Muscle layer of colon (tissue), 2 donors: ENCODE measurements at regions not wholly inside any gene's neighbourhood (a gene's known extent, or its start where the extent isn't known, plus 50 kb on each side); places are given as distances from the start of the nearest gene placed in this dataset.
"Not testable (repeated sequence)": the region's sequence is repeated elsewhere in the genome, so short reads cannot be mapped to it uniquely, and the experiment has no call there.

Source experiments
- H3K27ac ChIP-seq: one replicate; pipeline ENCODE4 v1.7.0; 2013; ENCODE audit warnings: low read depth, mild to moderate bottlenecking, low read length, moderate library complexity
- H3K27me3 ChIP-seq, 2 donors: one replicate each; pipeline ENCODE4 v1.7.0; 2013; ENCODE audit warnings: low read length in 2 of 2, mild to moderate bottlenecking in 2 of 2; ENCODE audit not compliant: insufficient read depth in 2 of 2, control insufficient read depth in 1 of 2
- H3K36me3 ChIP-seq: one replicate; pipeline ENCODE4 v1.7.0; 2013; ENCODE audit warnings: mild to moderate bottlenecking, low read length; ENCODE audit not compliant: insufficient read depth
- H3K4me1 ChIP-seq: one replicate; pipeline ENCODE4 v1.7.0; 2013; ENCODE audit warnings: mild to moderate bottlenecking, low read length; ENCODE audit not compliant: insufficient read depth
- H3K4me3 ChIP-seq, 2 donors: one replicate each; pipeline ENCODE4 v1.7.0; 2013; ENCODE audit warnings: low read length in 2 of 2, low read depth in 1 of 2, mild to moderate bottlenecking in 1 of 2, moderate library complexity in 1 of 2
- H3K9ac ChIP-seq: one replicate; pipeline ENCODE4 v1.7.0; 2013; ENCODE audit warnings: low read length
- H3K9me3 ChIP-seq: one replicate; pipeline ENCODE4 v1.7.0; 2013; ENCODE audit warnings: mild to moderate bottlenecking, low read length
- donor health status: abdominal sarcoma.
- donor health status: Adenocarcinoma of cecum.

- H3K36me3 ChIP-seq, result no peaks in the 10 kb centered on the region
- no peak overlapping the region for H3K27ac ChIP-seq
- H3K27me3 ChIP-seq, result no peaks in the 10 kb centered on the region
- no peaks in the 10 kb centered on the region for H3K9me3 ChIP-seq
- H3K9ac ChIP-seq, result no peak overlapping the region
- H3K4me1 ChIP-seq, result no peaks in the 10 kb centered on the region
- no peak overlapping the region for H3K4me3 ChIP-seq
Observed at GRCh38 chr16:54879681-54880080, 51.0 kb upstream of the IRX5 start.

DNA sequence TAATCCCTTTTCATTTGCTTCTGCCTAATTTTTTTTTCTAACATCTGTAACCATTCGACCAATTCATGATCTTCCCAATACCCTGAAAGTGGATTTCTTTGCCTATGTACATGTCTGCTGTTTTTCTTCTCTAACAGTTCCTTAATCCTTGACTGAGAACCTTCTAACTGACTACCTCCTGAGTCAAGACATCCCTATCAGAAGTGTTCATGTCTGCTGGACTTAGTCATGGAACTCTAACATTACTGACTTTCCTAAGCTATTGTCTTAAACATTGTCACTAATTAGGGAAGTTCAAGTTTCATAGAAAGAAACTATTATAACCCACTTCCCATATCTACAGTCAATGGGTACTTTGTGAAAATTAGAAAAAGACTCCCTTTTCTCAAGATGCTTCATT is 52.4 kb upstream of the IRX5 start:
- no peaks in the 10 kb centered on the region for H3K4me1 ChIP-seq
- H3K27ac ChIP-seq, result no peak overlapping the region
- no peak overlapping the region for H3K4me3 ChIP-seq
- H3K9ac ChIP-seq, result no peak overlapping the region
- H3K36me3 ChIP-seq, result no peaks in the 10 kb centered on the region
- H3K9me3 ChIP-seq, result no peaks in the 10 kb centered on the region
- H3K27me3 ChIP-seq, result no peaks in the 10 kb centered on the region

- Histone ChIP-seq H3K4me1 (no peaks in the 10 kb centered on the region), H3K9me3 (no peaks in the 10 kb centered on the region), H3K4me3 (no peak overlapping the region), H3K9ac (no peak overlapping the region), H3K36me3 (no peaks in the 10 kb centered on the region), H3K27ac (no peak overlapping the region), H3K27me3 (no peaks in the 10 kb centered on the region)
Observed at GRCh38 chr16:54875443-54875842, 55.2 kb upstream of the IRX5 start.

DNA sequence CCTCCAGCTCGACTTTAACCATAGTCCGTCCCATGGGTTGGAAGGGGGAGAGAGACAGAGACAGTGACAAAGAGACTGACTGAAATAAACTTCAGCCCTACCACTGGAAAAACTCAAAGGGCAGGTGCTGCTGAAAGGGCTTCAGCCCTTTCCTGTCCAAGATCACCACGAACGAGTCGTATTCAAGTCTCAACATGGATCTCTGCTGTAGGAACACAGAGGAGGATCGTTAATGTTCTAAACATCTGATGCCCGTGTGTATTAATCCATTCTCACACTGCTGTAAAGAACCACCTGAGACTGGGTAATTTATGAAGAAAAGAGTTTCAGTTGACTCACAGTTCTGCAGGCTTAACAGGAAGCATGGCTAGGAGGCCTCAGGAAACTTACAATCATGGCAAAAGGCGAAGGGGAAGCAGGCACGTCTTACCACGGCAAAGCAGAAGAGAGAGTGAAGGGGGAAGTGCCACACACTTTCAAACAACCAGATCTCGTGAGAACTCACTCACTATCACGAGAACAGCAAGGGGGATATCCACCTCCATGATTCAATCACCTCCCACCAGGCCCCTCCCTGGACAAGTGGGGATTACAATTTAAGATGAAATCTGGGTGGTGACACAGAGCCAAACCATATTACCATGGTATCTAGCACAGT is 56.8 kb upstream of the IRX5 start:
- not testable (repeated sequence) for H3K36me3 ChIP-seq, H3K4me3 ChIP-seq, H3K9ac ChIP-seq, H3K9me3 ChIP-seq, H3K4me1 ChIP-seq, H3K27me3 ChIP-seq, H3K27ac ChIP-seq

DNA sequence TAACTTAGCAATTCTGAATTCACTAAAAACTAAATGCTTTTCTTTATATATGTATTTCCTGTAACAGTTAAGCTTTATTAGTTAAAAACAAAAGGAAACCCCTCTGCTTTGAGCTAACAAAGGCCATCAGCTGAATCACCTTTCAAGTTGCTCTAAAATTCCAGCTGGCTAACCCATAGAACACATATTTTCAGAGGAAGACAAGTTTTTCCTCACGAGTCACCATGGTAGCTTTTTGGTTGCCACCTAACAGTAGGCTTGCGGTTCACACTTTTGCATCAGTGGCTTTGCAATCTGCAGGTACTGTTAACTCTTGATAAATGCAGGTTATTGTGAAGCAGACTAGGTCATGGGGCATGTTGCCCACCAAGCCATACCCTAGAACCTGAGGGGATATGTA is 57.6 kb upstream of the IRX5 start:
- Histone ChIP-seq H3K27ac (no peak overlapping the region), H3K27me3 (no peaks in the 10 kb centered on the region), H3K9ac (no peak overlapping the region), H3K9me3 (no peaks in the 10 kb centered on the region), H3K4me1 (no peaks in the 10 kb centered on the region), H3K4me3 (no peak overlapping the region), H3K36me3 (no peaks in the 10 kb centered on the region)

GRCh38 chr16:54870151-54870550 is 60.5 kb upstream of the IRX5 start:
- H3K36me3 ChIP-seq, result no peaks in the 10 kb centered on the region

DNA sequence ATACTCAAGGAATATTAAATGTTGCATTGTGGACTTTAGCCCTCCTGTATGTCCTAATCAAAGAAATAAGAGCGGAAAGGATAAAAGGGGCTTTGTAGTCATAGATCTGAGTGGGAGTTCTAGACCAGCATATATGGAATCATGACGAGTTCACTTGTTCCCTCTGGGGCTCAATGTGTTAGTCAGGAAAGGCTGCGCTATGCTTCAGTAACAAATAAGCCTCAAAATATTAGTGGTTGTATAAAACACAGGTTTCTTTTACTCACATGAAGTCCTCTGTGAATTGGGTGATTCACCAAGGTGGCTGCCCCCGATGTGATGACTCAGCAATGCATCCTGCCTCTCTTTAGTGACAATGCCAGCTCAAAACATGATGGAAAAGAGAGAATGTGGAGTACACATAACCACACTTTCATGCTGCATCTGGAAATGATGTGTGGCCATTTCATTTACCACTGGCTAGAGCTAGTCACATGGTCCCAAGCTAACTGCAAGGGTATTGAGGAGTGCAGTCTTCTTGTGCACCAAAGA is 63.3 kb upstream of the IRX5 start:
- H3K36me3 ChIP-seq, result no peaks in the 10 kb centered on the region
- H3K9me3 ChIP-seq, result no peaks in the 10 kb centered on the region
- no peaks in the 10 kb centered on the region for H3K27me3 ChIP-seq
- H3K9ac ChIP-seq, result no peak overlapping the region
- H3K27ac ChIP-seq, result no peak overlapping the region
- H3K4me1 ChIP-seq, result no peaks in the 10 kb centered on the region
- H3K4me3 ChIP-seq, result no peak overlapping the region

More at GRCh38 chr16:54870151-54870550, 60.5 kb upstream of the IRX5 start:
- Histone ChIP-seq H3K4me3 (no peak overlapping the region), H3K9me3 (no peaks in the 10 kb centered on the region), H3K9ac (no peak overlapping the region), H3K4me1 (no peaks in the 10 kb centered on the region), H3K27me3 (no peaks in the 10 kb centered on the region), H3K27ac (no peak overlapping the region)

DNA sequence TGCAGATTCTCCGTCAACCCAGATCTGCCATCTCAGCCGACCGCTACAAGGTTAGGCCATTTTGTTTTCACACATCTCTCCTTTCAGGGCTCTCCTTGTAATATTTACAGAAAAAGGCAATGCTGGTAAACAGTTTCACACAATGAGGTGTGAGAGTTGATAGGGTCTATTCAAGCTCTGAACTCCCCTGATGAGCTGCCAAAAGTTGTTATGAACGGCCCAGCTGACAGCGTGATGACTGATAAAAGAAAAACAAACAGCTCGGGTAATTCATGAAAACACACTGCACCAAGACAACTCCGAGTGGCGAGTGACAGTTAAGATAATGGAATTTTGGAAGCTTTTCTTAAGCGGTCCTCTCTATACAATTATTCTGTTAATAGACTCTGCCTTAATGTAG is 68.1 kb upstream of the IRX5 start:
- H3K27ac ChIP-seq, result no peak overlapping the region
- no peaks in the 10 kb centered on the region for H3K27me3 ChIP-seq
- no peaks in the 10 kb centered on the region for H3K4me1 ChIP-seq
- H3K9ac ChIP-seq, result no peak overlapping the region
- no peaks in the 10 kb centered on the region for H3K36me3 ChIP-seq
- no peaks in the 10 kb centered on the region for H3K9me3 ChIP-seq
- H3K4me3 ChIP-seq, result no peak overlapping the region

GRCh38 chr16:54856871-54857270 is 73.8 kb upstream of the IRX5 start:
- Histone ChIP-seq H3K9me3 (peaks cover 4% of the 10 kb centered on the region), H3K27me3 (no peaks in the 10 kb centered on the region), H3K9ac (no peak overlapping the region), H3K27ac (no peak overlapping the region), H3K4me3 (no peak overlapping the region), H3K36me3 (no peaks in the 10 kb centered on the region), H3K4me1 (no peaks in the 10 kb centered on the region)

DNA sequence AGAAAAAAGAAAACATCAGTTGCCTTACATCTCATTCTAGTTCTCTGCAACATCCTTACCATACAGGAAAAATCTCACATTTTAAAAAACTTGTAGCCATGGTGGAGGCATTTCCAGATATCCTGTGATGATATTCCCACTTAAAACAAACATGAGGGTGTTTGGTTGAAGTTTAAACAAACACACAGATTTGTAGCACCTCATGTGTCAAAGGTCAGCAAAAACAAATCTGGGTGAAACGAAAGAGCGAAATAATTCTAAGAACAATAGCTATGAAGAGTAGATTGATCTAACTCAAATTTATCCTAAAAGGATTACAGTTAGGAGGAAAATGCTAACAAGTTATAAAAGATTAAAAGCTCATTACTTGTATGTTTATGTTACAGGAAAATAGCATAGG is 83.1 kb upstream of the IRX5 start:
- Histone ChIP-seq H3K36me3 (no peaks in the 10 kb centered on the region), H3K27ac (no peak overlapping the region), H3K4me3 (no peak overlapping the region), H3K9me3 (no peaks in the 10 kb centered on the region), H3K9ac (no peak overlapping the region), H3K27me3 (no peaks in the 10 kb centered on the region), H3K4me1 (no peaks in the 10 kb centered on the region)

DNA sequence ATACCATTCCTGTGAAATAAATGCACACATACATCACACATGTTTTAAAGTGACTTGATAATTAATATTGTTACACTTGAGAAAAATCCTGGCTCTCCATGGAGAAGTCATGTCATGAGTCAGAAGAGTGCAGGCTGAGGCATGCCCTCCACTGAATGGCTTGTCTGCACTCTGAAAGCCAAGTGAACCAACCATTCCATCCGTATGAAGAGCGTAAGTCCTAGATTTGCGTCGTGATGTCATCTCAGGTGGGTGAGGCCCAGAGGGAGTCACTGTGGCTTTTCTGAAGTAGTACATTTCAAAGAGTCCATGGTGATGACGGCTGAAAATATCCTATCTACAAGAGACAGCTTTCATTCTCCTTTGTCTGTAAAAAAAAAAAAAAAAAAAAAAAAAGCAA is 83.5 kb upstream of the IRX5 start:
- H3K9ac ChIP-seq, result no peak overlapping the region
- no peak overlapping the region for H3K27ac ChIP-seq
- H3K4me3 ChIP-seq, result no peak overlapping the region
- no peaks in the 10 kb centered on the region for H3K4me1 ChIP-seq
- no peaks in the 10 kb centered on the region for H3K27me3 ChIP-seq
- H3K36me3 ChIP-seq, result no peaks in the 10 kb centered on the region
- no peaks in the 10 kb centered on the region for H3K9me3 ChIP-seq

- H3K9ac ChIP-seq, result no peak overlapping the region
- H3K4me1 ChIP-seq, result no peaks in the 10 kb centered on the region
- no peak overlapping the region for H3K4me3 ChIP-seq
- no peaks in the 10 kb centered on the region for H3K36me3 ChIP-seq
- no peaks in the 10 kb centered on the region for H3K9me3 ChIP-seq
- H3K27me3 ChIP-seq, result no peaks in the 10 kb centered on the region
- no peak overlapping the region for H3K27ac ChIP-seq
Observed at GRCh38 chr16:54846766-54847165, 83.9 kb upstream of the IRX5 start.
